GM13976 (cell line): ENCODE measurements at regions not wholly inside any gene's neighbourhood (a gene's known extent, or its start where the extent isn't known, plus 50 kb on each side); places are given as distances from the start of the nearest gene placed in this dataset.

ENCODE experiments used
- DNase-seq: peaks from one replicate; pipeline ENCODE4 v3.0.0; 2012; ENCODE audit warnings: low spot score
- in situ Hi-C: fragments of 300-500 bp; cut with MboI; formaldehyde crosslinking; loops from one replicate; pipeline ENCODE4 v1.12.0; 2022; ENCODE audit warnings: low sequenced_read_pairs, mixed read lengths, inconsistent platforms; ENCODE audit not compliant: unreplicated experiment
- TF ChIP-seq, protein P1 (sequence below): IDR thresholded peaks from 2 replicates; pipeline ENCODE4 v1.5.1; 2012; ENCODE audit warnings: borderline replicate concordance, mild to moderate bottlenecking; ENCODE audit not compliant: insufficient read depth; ENCODE audit errors: extremely low read depth, missing control alignments, control extremely low read depth

DNA sequence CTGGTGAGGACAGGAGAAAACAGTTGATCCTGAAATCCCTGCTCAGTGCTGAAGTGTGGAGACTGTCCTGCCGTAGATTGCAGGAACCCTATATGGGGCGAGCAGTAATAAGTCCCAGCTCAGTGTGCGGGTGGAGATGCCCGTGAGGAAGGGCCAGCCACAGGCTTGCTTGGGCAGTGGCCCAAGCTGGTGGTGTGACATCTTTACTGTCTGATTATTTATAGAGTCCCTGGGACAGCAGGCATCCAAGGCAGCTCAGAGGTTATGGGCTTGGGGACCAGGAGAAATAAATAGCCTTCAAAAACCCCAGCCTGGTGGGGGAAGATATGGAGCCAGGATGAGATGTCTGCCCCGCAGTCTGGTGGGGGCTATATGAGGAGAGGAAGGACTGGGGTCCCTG lies 170.7 kb upstream of the POU3F1 start:
- no peak for DNase-seq
- in situ Hi-C loops, result no loop called here
- TF ChIP-seq, protein P1, sequence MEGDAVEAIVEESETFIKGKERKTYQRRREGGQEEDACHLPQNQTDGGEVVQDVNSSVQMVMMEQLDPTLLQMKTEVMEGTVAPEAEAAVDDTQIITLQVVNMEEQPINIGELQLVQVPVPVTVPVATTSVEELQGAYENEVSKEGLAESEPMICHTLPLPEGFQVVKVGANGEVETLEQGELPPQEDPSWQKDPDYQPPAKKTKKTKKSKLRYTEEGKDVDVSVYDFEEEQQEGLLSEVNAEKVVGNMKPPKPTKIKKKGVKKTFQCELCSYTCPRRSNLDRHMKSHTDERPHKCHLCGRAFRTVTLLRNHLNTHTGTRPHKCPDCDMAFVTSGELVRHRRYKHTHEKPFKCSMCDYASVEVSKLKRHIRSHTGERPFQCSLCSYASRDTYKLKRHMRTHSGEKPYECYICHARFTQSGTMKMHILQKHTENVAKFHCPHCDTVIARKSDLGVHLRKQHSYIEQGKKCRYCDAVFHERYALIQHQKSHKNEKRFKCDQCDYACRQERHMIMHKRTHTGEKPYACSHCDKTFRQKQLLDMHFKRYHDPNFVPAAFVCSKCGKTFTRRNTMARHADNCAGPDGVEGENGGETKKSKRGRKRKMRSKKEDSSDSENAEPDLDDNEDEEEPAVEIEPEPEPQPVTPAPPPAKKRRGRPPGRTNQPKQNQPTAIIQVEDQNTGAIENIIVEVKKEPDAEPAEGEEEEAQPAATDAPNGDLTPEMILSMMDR, result no peak

DNA sequence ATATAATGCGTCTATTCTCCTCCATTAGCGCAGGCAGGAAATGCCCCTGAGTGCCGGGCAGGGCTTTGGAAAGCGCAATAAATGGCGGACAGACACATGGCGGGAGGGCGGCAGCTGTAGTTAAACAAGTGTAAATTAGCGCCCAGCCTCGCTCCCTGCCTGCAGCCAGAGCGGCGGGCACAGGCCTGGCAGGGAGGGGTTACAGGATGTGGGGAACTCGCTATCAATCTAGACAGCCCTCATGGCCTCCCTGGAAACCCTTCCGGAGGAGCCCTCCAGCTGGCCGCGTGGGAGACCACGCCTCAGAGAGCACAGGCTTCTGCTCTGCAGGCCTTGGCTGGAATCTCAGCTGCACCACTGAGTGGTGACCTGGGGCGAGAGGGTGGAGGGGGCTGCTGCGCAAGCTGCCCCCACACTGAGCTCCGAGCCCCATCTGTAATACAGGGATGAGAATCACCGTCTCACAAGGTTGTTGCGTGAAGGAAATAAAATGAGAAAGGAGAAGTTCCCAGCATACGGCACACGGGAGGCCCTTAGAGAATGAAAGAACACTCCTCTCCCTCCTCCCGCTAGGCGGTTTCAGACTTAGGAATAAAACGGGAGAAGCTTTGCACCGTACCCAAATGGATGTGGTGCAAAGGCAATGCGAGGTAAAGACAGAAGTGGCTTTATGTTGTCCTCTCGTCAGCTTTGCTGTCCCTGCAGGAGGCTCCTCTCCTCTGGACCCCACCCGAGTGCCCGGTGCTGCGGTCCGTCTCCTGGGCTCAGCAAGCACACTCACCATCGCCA lies 167.2 kb upstream of the POU3F1 start:
- DNase-seq, result no peak
- in situ Hi-C loops, result no loop called here
- TF ChIP-seq, protein P1, result no peak

DNA sequence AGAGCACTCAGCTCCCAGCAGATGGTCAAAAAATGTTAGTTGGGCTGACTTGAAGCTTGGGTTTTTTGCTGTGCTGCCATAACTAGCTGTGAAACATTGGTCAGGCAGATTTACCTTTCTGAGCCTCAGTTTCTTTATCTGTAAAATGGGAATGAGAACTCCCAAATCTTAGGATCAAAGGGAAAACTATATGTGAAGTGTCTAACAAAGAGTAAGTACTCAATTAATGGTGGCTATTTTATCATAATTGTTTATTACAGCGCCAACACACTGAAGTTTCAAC lies 164.2 kb upstream of the POU3F1 start:
- TF ChIP-seq, protein P1, result no peak
- in situ Hi-C loops, result no loop called here
- DNase-seq, result no peak

DNA sequence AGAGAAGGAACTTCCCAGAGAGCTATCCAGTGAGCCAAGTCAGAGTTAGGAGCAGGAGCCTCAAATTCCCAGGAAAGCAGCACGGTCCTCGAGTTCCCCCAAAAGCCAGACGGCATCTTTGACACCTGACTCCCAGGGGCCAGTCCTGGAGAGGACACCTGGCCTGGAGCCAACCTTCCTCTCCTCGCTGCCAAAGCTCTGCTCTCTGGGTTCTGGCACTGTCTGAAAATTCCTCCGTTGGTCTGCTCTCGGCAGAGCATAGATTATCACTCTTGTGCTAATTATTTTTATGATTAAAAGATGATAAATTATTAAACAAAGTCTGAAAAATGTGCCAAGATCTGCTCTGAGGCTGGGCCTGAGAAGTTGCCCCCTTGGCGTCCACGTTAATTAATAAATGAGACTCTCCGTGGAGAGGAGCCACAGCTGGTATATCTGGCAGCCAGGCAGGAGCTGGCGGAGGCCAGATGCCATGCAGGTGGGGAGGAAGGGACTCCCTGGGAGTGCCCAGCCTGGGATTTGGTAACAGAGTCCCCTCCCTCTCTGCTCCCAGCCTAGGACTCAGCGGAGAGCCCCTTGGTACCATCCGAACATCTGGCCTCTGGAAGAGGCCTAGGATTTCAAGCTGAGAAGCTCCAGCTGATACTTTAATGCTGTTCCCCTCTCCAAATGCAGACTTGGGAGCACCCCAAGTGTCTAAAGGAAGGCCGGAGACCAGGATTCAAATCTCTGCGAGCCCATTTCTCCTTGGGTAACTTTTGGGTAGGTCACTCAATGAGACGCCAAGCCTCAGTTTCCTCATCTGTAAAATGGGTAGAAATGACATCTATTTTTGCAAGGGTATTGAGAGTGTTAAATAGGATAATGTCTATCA lies 163.7 kb upstream of the POU3F1 start:
- DNase-seq, result no peak
- in situ Hi-C loops, result no loop called here
- TF ChIP-seq, protein P1, result no peak

DNA sequence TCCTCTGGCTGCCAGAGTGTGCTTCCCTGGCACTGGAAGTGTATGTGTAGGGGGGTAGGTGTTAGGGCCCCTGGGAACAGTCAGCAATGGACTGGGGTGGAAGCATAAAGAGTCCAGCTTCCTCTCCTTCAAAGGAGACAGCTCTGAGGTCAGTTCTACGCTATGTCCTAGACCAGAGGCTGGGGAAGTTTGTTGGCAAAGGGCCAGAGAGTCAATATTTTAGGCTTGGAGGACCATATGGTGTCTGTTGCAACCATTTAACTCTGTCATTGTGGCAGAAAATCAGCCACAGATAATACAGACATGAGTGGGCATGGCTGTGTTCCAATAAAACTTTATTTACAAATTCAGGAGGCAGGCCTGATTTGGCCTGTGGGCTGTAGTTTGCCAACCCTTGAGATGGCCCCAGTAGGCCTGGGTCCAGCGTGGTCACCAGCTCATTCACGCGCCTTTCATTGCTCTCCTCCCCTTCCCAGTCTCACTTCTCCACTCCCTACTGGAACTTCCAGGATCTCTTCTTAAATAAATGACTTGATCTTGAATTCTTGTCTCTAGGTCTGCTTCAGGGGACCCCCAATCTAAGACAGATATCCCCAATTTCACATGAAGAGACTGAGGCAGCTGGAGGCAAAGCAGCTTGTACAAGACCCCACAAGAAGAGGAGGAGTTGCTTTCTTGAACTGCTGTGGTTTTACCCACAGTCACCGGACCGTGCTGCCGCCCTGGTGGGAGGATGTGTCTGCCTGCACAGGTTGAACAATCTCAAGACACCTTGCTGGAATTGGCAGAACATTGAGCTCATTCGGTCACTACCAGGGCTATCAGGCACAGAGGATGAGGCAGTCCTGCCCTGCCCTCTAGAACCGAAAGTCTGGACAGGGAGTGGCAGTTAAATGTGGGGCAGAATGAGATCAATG lies 162.4 kb upstream of the POU3F1 start:
- in situ Hi-C loops, result no loop called here
- DNase-seq, result no peak
- TF ChIP-seq, protein P1, result no peak

DNA sequence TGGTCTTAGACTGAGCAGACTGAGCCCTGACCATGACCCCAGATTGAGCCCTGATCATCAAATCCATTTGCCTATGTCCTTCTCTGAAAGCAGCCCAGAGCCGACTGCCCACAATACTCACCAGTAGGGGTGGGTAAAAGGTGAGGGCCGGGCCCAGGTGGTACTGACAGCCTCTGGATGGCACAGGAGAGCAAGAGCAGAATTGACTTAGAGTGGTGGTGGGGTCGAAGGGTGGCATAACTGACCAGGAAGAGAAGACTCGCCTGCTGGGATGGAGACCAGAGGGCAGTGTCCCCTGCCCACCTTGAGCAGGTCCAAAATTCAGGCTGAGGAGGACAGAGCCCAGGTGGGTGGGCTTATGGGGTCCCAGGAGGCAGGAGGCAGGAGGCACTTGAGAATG lies 161.3 kb upstream of the POU3F1 start:
- in situ Hi-C loops, result no loop called here
- TF ChIP-seq, protein P1, result no peak
- DNase-seq, result no peak
